HG03457 (cell line): ENCODE measurements at regions not wholly inside any gene's neighbourhood (a gene's known extent, or its start where the extent isn't known, plus 50 kb on each side); places are given as distances from the start of the nearest gene placed in this dataset.
"Not testable (repeated sequence)": the region's sequence is repeated elsewhere in the genome, so short reads cannot be mapped to it uniquely, and the experiment has no call there.

Experiments
- ATAC-seq: cut with Tn5 transposase; IDR thresholded peaks from one replicate; pipeline ENCODE4 v1.9.1; 2021; ENCODE audit warnings: moderate number of reproducible peaks; ENCODE audit not compliant: unreplicated experiment

GRCh38 chr3:105101603-105102002 lies 265.1 kb upstream of the ALCAM start:
- ATAC-seq: no peak

GRCh38 chr3:105103139-105103538 lies 263.6 kb upstream of the ALCAM start:
- no peak for ATAC-seq

- no peak for ATAC-seq
Measured at GRCh38 chr3:105108823-105109222, 257.9 kb upstream of the ALCAM start.

- no peak for ATAC-seq
Measured at GRCh38 chr3:105118905-105119304, 247.8 kb upstream of the ALCAM start.

- ATAC-seq: no peak
Measured at GRCh38 chr3:105119801-105120340, 246.8 kb upstream of the ALCAM start.

GRCh38 chr3:105130911-105131310 lies 235.8 kb upstream of the ALCAM start:
- ATAC-seq: no peak

- ATAC-seq: no peak
Measured at GRCh38 chr3:105137911-105138310, 228.8 kb upstream of the ALCAM start.

GRCh38 chr3:105139881-105140560 lies 226.7 kb upstream of the ALCAM start:
- no peak for ATAC-seq

GRCh38 chr3:105140899-105141367 lies 225.8 kb upstream of the ALCAM start:
- no peak for ATAC-seq

- no peak for ATAC-seq
Measured at GRCh38 chr3:105144837-105145236, 221.9 kb upstream of the ALCAM start.

GRCh38 chr3:105145511-105145910 lies 221.2 kb upstream of the ALCAM start:
- ATAC-seq: no peak

GRCh38 chr3:105149197-105149596 lies 217.5 kb upstream of the ALCAM start:
- ATAC-seq: not testable (repeated sequence)

GRCh38 chr3:105152987-105153386 lies 213.7 kb upstream of the ALCAM start:
- no peak for ATAC-seq

GRCh38 chr3:105154692-105155091 lies 212.0 kb upstream of the ALCAM start:
- no peak for ATAC-seq

GRCh38 chr3:105157067-105157765 lies 209.5 kb upstream of the ALCAM start:
- ATAC-seq: no peak

- no peak for ATAC-seq
Measured at GRCh38 chr3:105157766-105158085, 209.0 kb upstream of the ALCAM start.

GRCh38 chr3:105158286-105158685 lies 208.4 kb upstream of the ALCAM start:
- no peak for ATAC-seq

- no peak for ATAC-seq
Measured at GRCh38 chr3:105162448-105162847, 204.3 kb upstream of the ALCAM start.

GRCh38 chr3:105166893-105167292 lies 199.8 kb upstream of the ALCAM start:
- ATAC-seq: no peak

- no peak for ATAC-seq
Measured at GRCh38 chr3:105170423-105170822, 196.3 kb upstream of the ALCAM start.

GRCh38 chr3:105174017-105174615 lies 192.6 kb upstream of the ALCAM start:
- ATAC-seq: no peak

GRCh38 chr3:105177576-105177975 lies 189.1 kb upstream of the ALCAM start:
- ATAC-seq: no peak
